Neural crest cell (in vitro differentiated cells): ENCODE measurements at regions not wholly inside any gene's neighbourhood (a gene's known extent, or its start where the extent isn't known, plus 50 kb on each side); places are given as distances from the start of the nearest gene placed in this dataset.

Source experiments
- DNase-seq: peaks from one replicate; pipeline ENCODE4 v3.0.0; 2021; ENCODE audit warnings: low read depth, mixed read lengths, low spot score
- H3K27ac Mint-ChIP-seq: one replicate; pipeline ENCODE4 v1.8.0; 2021; ENCODE audit warnings: mild to moderate bottlenecking, mixed read lengths; ENCODE audit not compliant: unreplicated experiment
- H3K27me3 Mint-ChIP-seq: 2 replicates; pipeline ENCODE4 v1.8.0; 2021; ENCODE audit warnings: low read depth, mild to moderate bottlenecking, mixed read lengths
- H3K36me3 Mint-ChIP-seq: 2 replicates; pipeline ENCODE4 v1.8.0; 2021; ENCODE audit warnings: low read depth, mild to moderate bottlenecking, mixed read lengths
- H3K4me1 Mint-ChIP-seq: 2 replicates; pipeline ENCODE4 v1.8.0; 2021; ENCODE audit warnings: mixed read lengths
- H3K4me3 Mint-ChIP-seq: one replicate; pipeline ENCODE4 v1.8.0; 2021; ENCODE audit warnings: mild to moderate bottlenecking, mixed read lengths
- H3K9me3 Mint-ChIP-seq: 2 replicates; pipeline ENCODE4 v1.8.0; 2021; ENCODE audit warnings: mixed read lengths
- TF ChIP-seq, protein P1 (sequence below): fragments of 200-600 bp; sonication (generic); conservative IDR thresholded peaks from 2 replicates; pipeline ENCODE4 v1.5.0; 2021; ENCODE audit warnings: antibody characterized with exemption, mild to moderate bottlenecking

DNA sequence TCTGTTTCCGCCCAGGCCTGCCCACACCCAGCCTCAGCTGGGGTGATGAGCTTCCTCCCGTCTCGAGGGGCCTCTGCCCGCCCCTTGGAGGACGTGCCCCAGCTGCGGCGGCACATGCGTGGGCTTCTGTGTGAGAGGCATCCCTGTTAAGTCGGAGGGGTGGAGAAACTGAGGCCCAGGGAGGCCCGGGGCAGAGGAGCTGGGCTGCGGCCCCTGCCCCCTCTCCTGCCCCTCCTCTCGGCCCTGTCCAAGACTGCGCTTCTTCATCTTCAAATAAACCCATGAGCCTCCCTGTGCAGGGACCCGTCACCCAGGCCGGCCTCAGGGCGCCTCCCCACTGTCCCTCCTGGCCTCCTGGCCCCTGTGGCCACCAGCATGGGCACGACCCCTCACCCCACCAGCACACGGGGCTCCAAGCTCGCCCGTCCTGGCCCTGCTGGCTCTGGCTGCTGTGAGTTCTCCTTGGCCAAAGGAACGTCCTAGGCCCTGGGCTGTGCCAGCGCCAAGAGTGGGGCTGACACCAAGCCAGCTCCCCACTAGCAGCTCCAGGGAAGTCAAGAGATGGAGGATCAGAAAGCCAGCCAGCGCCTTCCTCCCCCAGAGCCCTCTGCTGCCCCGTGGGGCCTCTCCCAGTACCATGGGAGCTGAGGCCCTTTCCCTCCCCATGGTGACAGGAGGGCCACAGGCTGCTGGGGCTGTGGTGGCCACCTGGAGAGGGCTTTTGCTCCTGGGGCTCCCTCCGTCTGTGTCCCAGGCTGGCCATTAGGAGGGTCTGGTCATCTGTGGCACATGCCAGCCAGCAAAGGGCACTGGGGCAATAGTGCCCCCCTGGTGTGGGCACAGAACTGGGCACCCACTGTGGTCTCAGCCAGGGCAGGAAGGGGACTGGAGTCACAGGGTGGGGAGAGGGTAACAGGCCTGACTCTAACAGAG lies 180.4 kb downstream of the KIF26A start:
- Mint-ChIP-seq H3K27ac (no peak overlapping the region), H3K27me3 (peaks cover 4% of the 10 kb centered on the region), H3K9me3 (no peaks in the 10 kb centered on the region), H3K4me1 (no peaks in the 10 kb centered on the region), H3K4me3 (no peak overlapping the region), H3K36me3 (no peaks in the 10 kb centered on the region)
- no peak for DNase-seq
- TF ChIP-seq, protein P1, sequence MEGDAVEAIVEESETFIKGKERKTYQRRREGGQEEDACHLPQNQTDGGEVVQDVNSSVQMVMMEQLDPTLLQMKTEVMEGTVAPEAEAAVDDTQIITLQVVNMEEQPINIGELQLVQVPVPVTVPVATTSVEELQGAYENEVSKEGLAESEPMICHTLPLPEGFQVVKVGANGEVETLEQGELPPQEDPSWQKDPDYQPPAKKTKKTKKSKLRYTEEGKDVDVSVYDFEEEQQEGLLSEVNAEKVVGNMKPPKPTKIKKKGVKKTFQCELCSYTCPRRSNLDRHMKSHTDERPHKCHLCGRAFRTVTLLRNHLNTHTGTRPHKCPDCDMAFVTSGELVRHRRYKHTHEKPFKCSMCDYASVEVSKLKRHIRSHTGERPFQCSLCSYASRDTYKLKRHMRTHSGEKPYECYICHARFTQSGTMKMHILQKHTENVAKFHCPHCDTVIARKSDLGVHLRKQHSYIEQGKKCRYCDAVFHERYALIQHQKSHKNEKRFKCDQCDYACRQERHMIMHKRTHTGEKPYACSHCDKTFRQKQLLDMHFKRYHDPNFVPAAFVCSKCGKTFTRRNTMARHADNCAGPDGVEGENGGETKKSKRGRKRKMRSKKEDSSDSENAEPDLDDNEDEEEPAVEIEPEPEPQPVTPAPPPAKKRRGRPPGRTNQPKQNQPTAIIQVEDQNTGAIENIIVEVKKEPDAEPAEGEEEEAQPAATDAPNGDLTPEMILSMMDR, result no peak

DNA sequence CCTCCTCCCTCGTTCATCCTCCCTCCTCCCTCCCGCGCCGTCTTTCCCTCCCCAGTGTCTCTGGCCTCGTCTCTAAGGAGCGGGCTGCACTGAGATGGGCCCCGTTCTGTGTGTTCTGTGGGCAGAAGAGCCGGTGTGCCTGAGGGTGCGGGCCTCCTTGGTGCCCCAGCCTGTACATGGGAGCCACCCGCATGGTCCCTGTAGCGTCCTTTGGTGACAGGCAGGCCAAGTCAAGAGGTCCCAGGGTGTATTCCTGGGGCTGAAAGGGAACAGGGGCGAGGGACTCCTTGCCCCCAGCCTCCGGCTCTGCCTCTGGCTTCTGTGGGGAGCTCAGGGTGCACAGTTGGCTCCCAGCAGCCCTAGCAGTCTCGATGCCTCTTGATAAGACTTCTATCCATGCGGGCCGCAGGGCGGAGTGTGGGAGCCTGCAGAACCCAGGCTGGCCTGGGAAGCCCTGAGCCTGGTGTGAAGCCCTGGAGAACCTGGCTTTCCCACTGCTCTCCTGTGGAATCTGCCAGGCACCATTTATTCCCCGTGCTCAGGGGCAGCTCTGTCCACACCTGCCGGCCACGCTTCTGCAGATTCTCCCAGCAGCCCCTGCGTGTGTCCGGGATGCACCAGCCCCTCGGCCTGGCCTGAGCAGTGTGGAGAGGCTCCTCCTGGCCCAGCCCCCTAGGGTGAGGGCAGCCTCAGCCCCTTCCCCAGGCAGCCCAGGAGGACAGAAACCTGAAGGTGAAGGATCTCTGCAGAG lies 181.3 kb downstream of the KIF26A start:
- TF ChIP-seq, protein P1, result no peak
- Mint-ChIP-seq H3K4me3 (no peak overlapping the region), H3K27ac (no peak overlapping the region), H3K4me1 (no peaks in the 10 kb centered on the region), H3K27me3 (peaks cover 4% of the 10 kb centered on the region), H3K36me3 (no peaks in the 10 kb centered on the region), H3K9me3 (no peaks in the 10 kb centered on the region)
- no peak for DNase-seq

DNA sequence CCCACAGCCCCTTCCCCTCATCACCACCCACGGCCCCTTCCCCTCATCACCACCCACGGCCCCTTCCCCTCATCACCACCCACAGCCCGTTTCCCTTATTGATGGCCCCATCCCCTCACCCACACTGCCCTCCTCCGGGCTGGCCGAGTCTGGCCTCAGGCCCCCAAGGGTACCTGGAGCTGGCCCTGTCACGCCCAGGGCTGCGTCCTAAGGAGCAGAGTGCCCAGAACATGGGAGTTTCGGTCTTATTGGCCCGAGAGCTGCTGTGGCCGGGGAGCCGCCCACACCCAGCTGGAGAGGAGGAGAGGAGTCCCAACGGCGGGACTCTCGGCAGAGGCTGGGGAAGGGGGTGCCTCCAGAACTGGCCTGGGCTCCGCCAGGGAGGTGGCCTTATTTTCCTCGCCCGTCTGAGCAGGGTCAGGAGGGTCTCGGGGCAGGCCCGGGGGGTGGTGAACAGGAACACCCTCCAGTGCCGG lies 182.3 kb downstream of the KIF26A start:
- no peaks in the 10 kb centered on the region for H3K9me3 Mint-ChIP-seq
- H3K4me1 Mint-ChIP-seq, result no peaks in the 10 kb centered on the region
- no peak overlapping the region for H3K4me3 Mint-ChIP-seq
- H3K27me3 Mint-ChIP-seq, result peaks cover 4% of the 10 kb centered on the region
- DNase-seq, result no peak
- TF ChIP-seq, protein P1, result no peak
- no peaks in the 10 kb centered on the region for H3K36me3 Mint-ChIP-seq
- H3K27ac Mint-ChIP-seq, result no peak overlapping the region

GRCh38 chr14:104321088-104321801 lies 182.9 kb downstream of the KIF26A start:
- Mint-ChIP-seq H3K36me3 (no peaks in the 10 kb centered on the region), H3K27me3 (peaks cover 4% of the 10 kb centered on the region), H3K4me3 (no peak overlapping the region), H3K27ac (no peak overlapping the region), H3K9me3 (no peaks in the 10 kb centered on the region), H3K4me1 (no peaks in the 10 kb centered on the region)
- TF ChIP-seq, protein P1, result no peak
- no peak for DNase-seq

GRCh38 chr14:104321802-104322130 lies 183.4 kb downstream of the KIF26A start:
- Mint-ChIP-seq H3K27me3 (peaks cover 4% of the 10 kb centered on the region), H3K4me1 (no peaks in the 10 kb centered on the region), H3K4me3 (no peak overlapping the region), H3K9me3 (no peaks in the 10 kb centered on the region), H3K27ac (no peak overlapping the region), H3K36me3 (no peaks in the 10 kb centered on the region)
- TF ChIP-seq, protein P1, result no peak
- DNase-seq, result no peak
